ENCODE measurements at regions not wholly inside any gene's neighbourhood (a gene's known extent, or its start where the extent isn't known, plus 50 kb on each side); places are given as distances from the start of the nearest gene placed in this dataset.

GRCh38 chr11:45518141-45518832, 147.1 kb downstream of the CHST1 start:
- H3K36me3 ChIP-seq = no peaks in the 10 kb centered on the region

GRCh38 chr11:45517171-45517770, 148.2 kb downstream of the CHST1 start:
- intact Hi-C loops (cut with DNase I) = no loop called here
- TF ChIP-seq, protein P1, sequence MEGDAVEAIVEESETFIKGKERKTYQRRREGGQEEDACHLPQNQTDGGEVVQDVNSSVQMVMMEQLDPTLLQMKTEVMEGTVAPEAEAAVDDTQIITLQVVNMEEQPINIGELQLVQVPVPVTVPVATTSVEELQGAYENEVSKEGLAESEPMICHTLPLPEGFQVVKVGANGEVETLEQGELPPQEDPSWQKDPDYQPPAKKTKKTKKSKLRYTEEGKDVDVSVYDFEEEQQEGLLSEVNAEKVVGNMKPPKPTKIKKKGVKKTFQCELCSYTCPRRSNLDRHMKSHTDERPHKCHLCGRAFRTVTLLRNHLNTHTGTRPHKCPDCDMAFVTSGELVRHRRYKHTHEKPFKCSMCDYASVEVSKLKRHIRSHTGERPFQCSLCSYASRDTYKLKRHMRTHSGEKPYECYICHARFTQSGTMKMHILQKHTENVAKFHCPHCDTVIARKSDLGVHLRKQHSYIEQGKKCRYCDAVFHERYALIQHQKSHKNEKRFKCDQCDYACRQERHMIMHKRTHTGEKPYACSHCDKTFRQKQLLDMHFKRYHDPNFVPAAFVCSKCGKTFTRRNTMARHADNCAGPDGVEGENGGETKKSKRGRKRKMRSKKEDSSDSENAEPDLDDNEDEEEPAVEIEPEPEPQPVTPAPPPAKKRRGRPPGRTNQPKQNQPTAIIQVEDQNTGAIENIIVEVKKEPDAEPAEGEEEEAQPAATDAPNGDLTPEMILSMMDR (IDR thresholded peaks at IDR 0.05) = no peak
- H3K36me3 ChIP-seq = no peaks in the 10 kb centered on the region
- H3K27ac ChIP-seq = no peak overlapping the region
- H3K4me3 ChIP-seq = no peak overlapping the region
- H3K27me3 ChIP-seq = no peaks in the 10 kb centered on the region
- DNase-seq (ENCODE audit: low spot score in 2 of 2) = peak in 1 of 2 donors; percentile 55
- H3K9me3 ChIP-seq = no peaks in the 10 kb centered on the region
- H3K4me1 ChIP-seq = no peaks in the 10 kb centered on the region

More at GRCh38 chr11:45518141-45518832, 147.1 kb downstream of the CHST1 start:
- intact Hi-C loops (cut with DNase I) = no loop called here
- H3K27ac ChIP-seq = no peak overlapping the region
- H3K4me3 ChIP-seq = no peak overlapping the region
- peak in 1 of 2 donors; percentile 58 for DNase-seq (ENCODE audit: low spot score in 2 of 2)
- TF ChIP-seq, protein P1 (IDR thresholded peaks at IDR 0.05) = no peak
- H3K4me1 ChIP-seq = no peaks in the 10 kb centered on the region
- no peaks in the 10 kb centered on the region for H3K9me3 ChIP-seq
- no peaks in the 10 kb centered on the region for H3K27me3 ChIP-seq

DNA sequence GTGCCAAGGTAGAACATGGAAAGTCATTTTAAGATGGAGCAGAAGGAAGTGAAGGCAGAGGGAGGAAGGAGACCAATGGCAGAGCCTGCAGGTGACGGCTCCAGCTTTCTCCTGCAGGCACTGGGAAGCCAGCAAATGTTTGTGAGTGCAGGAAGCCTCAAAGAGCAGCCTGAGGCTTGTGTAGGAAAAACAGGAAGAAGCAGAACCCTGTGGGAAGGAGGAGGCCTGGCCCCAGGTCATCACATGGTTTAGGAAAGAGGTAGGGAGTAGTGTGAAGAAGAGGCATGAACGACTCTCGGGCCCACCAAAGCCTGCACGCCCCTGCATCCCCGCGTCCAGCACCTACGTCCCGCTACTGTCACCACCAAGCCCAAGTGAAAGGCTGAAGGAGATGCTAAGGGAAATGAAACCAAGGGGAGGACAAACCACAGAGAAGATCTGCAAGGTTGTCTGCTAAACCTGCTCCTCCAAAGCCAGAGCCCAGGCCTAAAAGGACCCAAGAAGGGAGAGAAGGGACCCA, 151.5 kb downstream of the CHST1 start:
- Histone ChIP-seq H3K9me3 (no peaks in the 10 kb centered on the region), H3K36me3 (no peaks in the 10 kb centered on the region), H3K27ac (no peak overlapping the region), H3K27me3 (no peaks in the 10 kb centered on the region), H3K4me3 (no peak overlapping the region), H3K4me1 (no peaks in the 10 kb centered on the region)
- TF ChIP-seq, protein P1 (IDR thresholded peaks at IDR 0.05) = no peak
- intact Hi-C loops (cut with DNase I) = no loop called here
- peak in 1 of 2 donors; percentile 53 for DNase-seq (ENCODE audit: low spot score in 2 of 2)

DNA sequence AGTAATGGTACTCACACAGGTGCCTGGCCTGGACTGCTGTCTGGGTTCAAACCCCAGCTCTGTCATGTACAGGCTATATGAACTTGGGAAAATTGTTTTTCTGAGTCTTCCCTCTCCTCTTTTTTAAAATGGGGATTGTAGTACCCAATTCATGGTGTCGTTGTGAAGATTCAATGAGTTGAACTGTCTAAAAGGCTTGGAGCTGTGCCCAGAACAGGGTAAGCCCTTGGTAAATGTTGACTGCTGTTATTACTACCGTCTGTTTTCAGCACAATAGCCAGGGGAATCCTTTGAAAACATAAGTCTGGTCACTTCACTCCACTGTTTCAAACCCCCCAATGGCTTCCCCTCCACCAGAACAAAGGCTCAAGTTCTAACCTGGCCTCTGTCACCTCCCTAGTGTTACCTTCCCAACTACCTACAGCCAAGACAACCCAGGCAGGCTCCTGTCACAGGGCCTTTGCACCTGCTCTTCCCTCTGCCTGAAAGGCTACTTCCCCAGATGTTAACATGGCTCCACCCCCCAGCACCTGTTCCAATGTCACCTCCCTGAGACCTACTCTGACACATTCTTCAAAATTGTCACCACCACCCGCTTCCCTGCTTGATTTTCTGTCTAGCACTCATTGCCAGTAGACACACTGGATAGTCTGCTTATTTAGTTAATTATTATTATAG, 152.8 kb downstream of the CHST1 start:
- TF ChIP-seq, protein P1 (IDR thresholded peaks at IDR 0.05) = no peak
- Histone ChIP-seq H3K4me3 (no peak overlapping the region), H3K4me1 (no peaks in the 10 kb centered on the region), H3K36me3 (no peaks in the 10 kb centered on the region), H3K27me3 (no peaks in the 10 kb centered on the region), H3K27ac (no peak overlapping the region), H3K9me3 (no peaks in the 10 kb centered on the region)
- intact Hi-C loops (cut with DNase I) = no loop called here
- no peak for DNase-seq (ENCODE audit: low spot score in 2 of 2)

DNA sequence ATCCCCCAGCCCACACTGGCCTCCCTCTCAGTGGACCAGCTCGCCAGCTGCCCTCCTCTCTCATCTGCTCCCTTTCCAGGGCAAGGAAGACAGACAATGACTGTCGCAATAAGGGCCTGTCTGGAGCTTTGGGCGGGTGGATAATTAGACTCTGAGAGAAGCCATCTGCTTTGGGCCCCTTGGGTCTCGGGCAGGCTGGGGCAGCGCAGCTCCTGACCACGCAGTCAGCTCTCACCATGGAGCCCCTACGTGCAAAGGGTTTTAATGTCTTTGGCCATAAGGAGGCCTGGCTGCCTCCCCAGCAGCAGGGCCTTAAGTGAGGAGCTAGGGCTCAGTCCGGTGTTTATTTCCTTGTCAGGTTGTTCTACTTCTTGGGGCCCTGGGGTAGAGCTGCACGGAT, 153.9 kb downstream of the CHST1 start:
- TF ChIP-seq, protein P1 (IDR thresholded peaks at IDR 0.05) = no peak
- intact Hi-C loops (cut with DNase I) = no loop called here

More for the DNA sequence above, 153.9 kb downstream of the CHST1 start:
- no peaks in the 10 kb centered on the region for H3K27me3 ChIP-seq
- H3K9me3 ChIP-seq = no peaks in the 10 kb centered on the region
- no peaks in the 10 kb centered on the region for H3K4me1 ChIP-seq
- H3K4me3 ChIP-seq = no peak overlapping the region
- DNase-seq (ENCODE audit: low spot score in 2 of 2) = no peak
- H3K27ac ChIP-seq = no peak overlapping the region
- H3K36me3 ChIP-seq = no peaks in the 10 kb centered on the region

Measured in ascending aorta (tissue), 2 donors.